Smooth muscle cell (in vitro differentiated cells): ENCODE measurements at regions not wholly inside any gene's neighbourhood (a gene's known extent, or its start where the extent isn't known, plus 50 kb on each side); places are given as distances from the start of the nearest gene placed in this dataset.
A peak's percentile ranks its signal among the peaks of the same experiment; 100 is the strongest.

Experiments
- DNase-seq: peaks from one replicate; lab custom pipeline; 2025; ENCODE audit not compliant: unreplicated experiment; lab: John Stamatoyannopoulos, UW
- H2AFZ ChIP-seq: fragments of 200-600 bp; sonication (generic); 2 replicates; pipeline ENCODE4 v1.6.0; 2016; ENCODE audit warnings: antibody characterized with exemption, low read depth, mild to moderate bottlenecking
- H3F3A ChIP-seq: fragments of 200-600 bp; sonication (generic); 2 replicates; pipeline ENCODE4 v1.6.0; 2017; ENCODE audit warnings: antibody characterized with exemption, low read depth
- H3K27ac ChIP-seq: fragments of 200-600 bp; sonication (generic); 2 replicates; pipeline ENCODE4 v1.5.1; 2016; ENCODE audit warnings: low read depth, mild to moderate bottlenecking
- H3K27me3 ChIP-seq: fragments of 200-600 bp; sonication (generic); 2 replicates; pipeline ENCODE4 v1.6.1; 2016; ENCODE audit warnings: low read depth, mild to moderate bottlenecking
- H3K36me3 ChIP-seq: fragments of 200-600 bp; sonication (generic); 2 replicates; pipeline ENCODE4 v1.5.1; 2016; ENCODE audit warnings: low read depth
- H3K4me1 ChIP-seq: fragments of 200-600 bp; sonication (generic); 2 replicates; pipeline ENCODE4 v1.5.1; 2016; ENCODE audit warnings: low read depth
- H3K4me2 ChIP-seq: fragments of 200-600 bp; sonication (generic); 2 replicates; pipeline ENCODE4 v1.6.0; 2016; ENCODE audit warnings: mild to moderate bottlenecking
- H3K4me3 ChIP-seq: fragments of 200-600 bp; sonication (generic); 2 replicates; pipeline ENCODE4 v1.5.1; 2016; ENCODE audit warnings: mild to moderate bottlenecking
- H3K79me2 ChIP-seq: fragments of 200-600 bp; sonication (generic); 2 replicates; pipeline ENCODE4 v1.6.0; 2016; ENCODE audit warnings: low read depth, mild to moderate bottlenecking
- H3K9ac ChIP-seq: fragments of 200-600 bp; sonication (generic); 2 replicates; pipeline ENCODE4 v1.6.0; 2016; ENCODE audit warnings: low read depth
- H3K9me3 ChIP-seq: fragments of 200-600 bp; sonication (generic); replicated peaks from 2 replicates; pipeline ENCODE4 v1.5.1; 2016; ENCODE audit warnings: low read depth
- H4K20me1 ChIP-seq: fragments of 200-600 bp; sonication (generic); 2 replicates; pipeline ENCODE4 v1.6.0; 2016; ENCODE audit warnings: low read depth
- CTCF ChIP-seq: fragments of 200-600 bp; sonication (generic); IDR thresholded peaks from 2 replicates; pipeline ENCODE4 v1.5.1; 2017; ENCODE audit warnings: borderline replicate concordance, mild to moderate bottlenecking, antibody characterized with exemption; ENCODE audit not compliant: insufficient read depth, poor library complexity, severe bottlenecking
- WGBS: methylation state at CpG from one replicate; pipeline ENCODE4 v1.1.7; 2016; ENCODE audit warnings: low lambda C conversion rate; 5-methylcytosine and 5-hydroxymethylcytosine counted together

DNA sequence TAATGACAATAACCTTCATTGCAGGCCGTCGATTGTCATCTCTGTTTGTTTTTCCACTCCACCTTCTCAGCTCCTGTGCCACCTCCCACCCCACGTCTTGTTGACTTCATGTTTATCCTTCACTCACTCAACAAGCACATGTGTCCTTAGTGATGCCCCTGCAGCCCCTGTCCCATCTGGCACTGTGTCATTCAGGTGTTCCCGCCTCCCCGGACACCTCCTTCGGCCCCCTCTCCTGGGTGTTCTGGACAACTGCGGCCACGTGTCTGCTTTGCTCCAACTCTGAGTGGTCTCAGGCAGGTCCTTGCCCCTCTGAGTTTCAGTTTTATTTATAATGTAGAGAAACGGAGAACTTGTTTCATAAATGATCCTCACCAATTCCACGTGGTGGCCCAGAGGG lies 91.0 kb upstream of the COL5A1 start:
- DNase-seq, result no peak
- Histone ChIP-seq H2AFZ (no peak overlapping the region), H3K9me3 (no peaks in the 10 kb centered on the region), H4K20me1 (no peaks in the 10 kb centered on the region), H3K4me3 (no peak overlapping the region), H3K9ac (no peak overlapping the region), H3K4me2 (no peak overlapping the region), H3K27ac (peak overlapping the region; percentile 95), H3K4me1 (peaks cover 16% of the 10 kb centered on the region), H3F3A (peaks cover 21% of the 10 kb centered on the region), H3K36me3 (no peaks in the 10 kb centered on the region), H3K79me2 (peaks cover 29% of the 10 kb centered on the region), H3K27me3 (no peaks in the 10 kb centered on the region)
- 94% methylated on average over 10 of the region's 10 CpGs for WGBS
- no peak for TF ChIP-seq CTCF

- H3K4me2 ChIP-seq, result peak overlapping the region; percentile 64
Observed at GRCh38 chr9:134551176-134551575, 90.4 kb upstream of the COL5A1 start.

DNA sequence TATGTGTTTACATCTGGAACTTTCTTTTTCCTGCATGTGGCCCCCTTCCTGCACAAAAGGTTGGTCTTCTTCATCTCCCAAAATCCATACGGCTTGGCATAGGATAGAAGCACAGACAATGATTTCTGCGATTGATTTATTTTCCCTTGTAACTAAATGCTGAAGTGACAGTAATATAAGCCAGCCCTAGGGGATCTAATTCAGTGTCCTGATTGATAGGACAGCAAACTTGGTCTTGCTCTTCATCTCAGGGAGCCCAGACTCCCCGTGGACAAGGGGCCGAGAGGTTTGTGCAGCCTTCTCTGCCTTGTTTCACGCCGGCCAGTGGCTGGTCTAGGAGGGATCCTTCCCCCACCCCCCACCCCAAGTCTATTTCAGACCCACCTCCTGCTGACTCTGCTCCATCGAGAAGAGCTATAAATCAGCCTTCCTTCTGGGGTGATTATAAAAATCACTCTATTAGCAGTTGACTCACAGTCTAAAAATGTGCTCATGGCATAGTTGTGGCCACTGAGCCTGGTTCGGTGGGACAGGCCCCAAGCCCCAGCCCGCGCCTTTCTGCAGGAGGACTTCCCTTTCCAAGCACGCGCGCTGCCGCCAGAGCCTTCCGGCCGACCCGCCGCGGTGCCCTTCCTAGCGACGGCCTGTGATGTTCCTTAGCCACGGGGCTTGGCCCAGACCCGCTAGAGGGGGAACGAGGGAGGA lies 89.8 kb upstream of the COL5A1 start:
- Histone ChIP-seq H3K9ac (peak overlapping the region; percentile 83), H3K27ac (peak overlapping the region; percentile 95), H3K27me3 (no peaks in the 10 kb centered on the region), H3F3A (peaks cover 29% of the 10 kb centered on the region), H3K4me1 (peaks cover 20% of the 10 kb centered on the region), H3K4me2 (peak overlapping the region; percentile 64), H2AFZ (no peak overlapping the region), H3K79me2 (peaks cover 29% of the 10 kb centered on the region), H3K36me3 (no peaks in the 10 kb centered on the region), H3K4me3 (no peak overlapping the region), H3K9me3 (no peaks in the 10 kb centered on the region), H4K20me1 (no peaks in the 10 kb centered on the region)
- WGBS, result 2% methylated on average over 24 of the region's 24 CpGs
- peak; percentile 55 for DNase-seq
- no peak for TF ChIP-seq CTCF

More at GRCh38 chr9:134551176-134551575, 90.4 kb upstream of the COL5A1 start:
- Histone ChIP-seq H2AFZ (no peak overlapping the region), H3K27ac (peak overlapping the region; percentile 95), H3K9me3 (no peaks in the 10 kb centered on the region), H3K4me3 (no peak overlapping the region), H3F3A (peaks cover 26% of the 10 kb centered on the region), H3K9ac (peak overlapping the region; percentile 45), H3K4me1 (peaks cover 17% of the 10 kb centered on the region), H4K20me1 (no peaks in the 10 kb centered on the region), H3K79me2 (peaks cover 29% of the 10 kb centered on the region), H3K36me3 (no peaks in the 10 kb centered on the region), H3K27me3 (no peaks in the 10 kb centered on the region)
- 90% methylated on average over 22 of the region's 23 CpGs for WGBS
- DNase-seq, result no peak
- no peak for TF ChIP-seq CTCF
